NCI-H1092 (cell line): ENCODE measurements at regions not wholly inside any gene's neighbourhood (a gene's known extent, or its start where the extent isn't known, plus 50 kb on each side); places are given as distances from the start of the nearest gene placed in this dataset.
"Not testable (repeated sequence)": the region's sequence is repeated elsewhere in the genome, so short reads cannot be mapped to it uniquely, and the experiment has no call there.

Experiments
- DNase-seq: peaks from one replicate; lab custom pipeline; 2025; lab: John Stamatoyannopoulos, UW

DNA sequence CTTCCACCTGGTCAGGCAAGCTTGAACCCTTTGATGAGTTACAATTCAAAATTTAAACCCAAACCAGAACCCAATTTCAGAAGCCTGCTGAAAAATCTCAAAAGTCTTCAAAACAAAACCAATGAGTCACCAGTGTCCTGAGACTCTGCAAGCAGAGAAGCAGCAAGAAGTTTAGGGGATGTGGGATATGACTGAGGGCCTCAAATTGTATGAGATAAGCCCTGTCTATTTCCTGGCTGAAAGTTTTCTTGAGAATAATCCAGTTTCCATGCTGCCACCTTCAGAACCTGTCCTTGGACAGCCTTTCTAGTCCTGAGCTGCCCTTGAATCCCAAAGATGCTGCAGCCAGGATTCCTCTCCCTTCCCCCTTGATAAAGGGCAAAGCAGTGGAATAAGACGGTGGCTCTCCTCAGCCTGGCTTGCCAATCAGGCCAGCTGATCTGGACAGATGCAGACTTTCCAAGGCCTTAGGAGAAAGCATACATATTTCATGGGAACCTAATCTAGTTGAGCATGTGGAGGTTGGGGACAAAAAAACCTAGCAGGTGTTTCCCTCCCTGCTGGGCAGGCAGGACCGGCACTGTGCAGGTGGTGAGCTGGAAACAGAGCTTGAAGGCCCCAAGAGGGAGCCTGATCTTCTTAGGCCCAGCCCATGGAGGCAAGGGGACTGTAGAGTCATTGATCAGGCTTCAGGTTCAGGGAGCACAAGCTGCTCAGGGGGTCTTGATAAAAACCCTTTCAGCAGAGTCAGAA is 278.0 kb upstream of the MGAT5 start:
- DNase-seq = no peak

DNA sequence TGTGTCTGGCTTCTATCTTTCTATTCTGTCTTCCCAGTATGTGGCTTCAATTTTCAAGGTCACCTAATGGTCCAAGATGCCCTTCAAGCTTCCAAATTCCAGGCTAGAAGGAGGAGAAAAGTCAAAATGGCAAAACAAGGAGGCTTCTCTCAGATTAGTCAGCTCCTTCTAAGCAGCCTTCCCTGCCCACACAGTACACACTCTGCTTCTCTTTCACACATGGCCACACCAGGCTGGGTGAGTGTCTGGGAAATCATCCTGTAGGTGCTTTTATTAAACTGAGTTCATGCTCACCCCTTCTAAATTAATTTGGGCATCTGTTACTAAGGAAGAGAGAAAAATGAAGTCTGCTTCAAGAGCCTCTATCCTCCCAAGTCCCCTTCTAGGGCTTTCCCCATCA is 277.2 kb upstream of the MGAT5 start:
- no peak for DNase-seq

DNA sequence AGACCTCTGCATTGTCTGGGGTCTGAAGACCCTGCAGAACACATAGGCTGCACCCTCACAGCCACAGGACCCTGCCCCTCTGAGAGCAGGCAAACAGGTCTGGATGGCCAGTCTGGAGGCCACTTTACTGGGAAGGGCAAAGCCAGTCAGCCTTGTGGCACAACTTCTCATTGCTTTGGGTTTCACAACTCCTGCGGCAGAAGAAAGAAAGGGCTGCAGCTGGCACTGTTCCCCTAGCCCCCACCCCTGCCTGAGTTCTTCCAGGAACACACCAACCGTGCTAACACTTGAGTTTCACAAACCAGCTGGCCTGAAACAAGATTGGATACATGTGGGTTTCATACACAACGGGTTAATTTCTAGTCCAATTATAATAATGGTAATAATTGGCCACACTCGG is 276.5 kb upstream of the MGAT5 start:
- DNase-seq = no peak

DNA sequence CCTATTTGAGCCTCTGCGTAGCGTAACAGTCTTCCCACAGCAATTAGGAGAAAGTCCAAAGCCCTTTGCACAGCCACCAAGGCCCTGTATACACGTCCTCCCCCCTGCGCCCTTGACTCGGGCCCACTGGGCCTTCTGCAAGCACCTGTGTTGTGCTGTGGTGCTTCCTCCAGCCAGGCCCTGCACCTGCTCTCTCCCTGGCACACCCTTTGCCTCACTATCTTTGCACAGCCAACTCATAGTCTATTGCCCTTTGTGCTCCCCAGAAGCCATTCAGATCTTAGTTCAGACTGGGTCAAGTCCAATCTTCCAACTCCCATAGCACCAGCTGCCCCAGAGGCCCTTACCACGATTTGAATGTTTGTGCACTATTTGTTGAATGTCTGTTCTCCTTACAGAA is 271.6 kb upstream of the MGAT5 start:
- DNase-seq = no peak

DNA sequence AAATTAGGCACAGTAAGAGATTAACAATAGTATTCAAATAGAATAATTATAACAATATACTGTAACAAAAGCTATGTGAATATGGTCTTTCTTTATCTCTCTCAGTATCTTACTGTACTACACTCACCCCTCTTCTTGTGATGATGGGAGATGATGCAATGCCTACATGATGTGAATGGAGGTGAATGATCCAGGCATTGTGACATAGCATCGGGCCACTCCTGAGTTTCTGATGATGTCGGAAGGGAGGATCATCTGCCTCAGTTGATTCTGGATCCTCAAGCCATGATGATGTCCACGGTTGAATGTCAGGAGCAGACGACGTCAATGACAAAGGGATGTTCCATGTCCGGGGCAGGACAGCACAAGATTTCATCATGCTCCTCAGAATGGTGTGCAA is 268.3 kb upstream of the MGAT5 start:
- DNase-seq = no peak

DNA sequence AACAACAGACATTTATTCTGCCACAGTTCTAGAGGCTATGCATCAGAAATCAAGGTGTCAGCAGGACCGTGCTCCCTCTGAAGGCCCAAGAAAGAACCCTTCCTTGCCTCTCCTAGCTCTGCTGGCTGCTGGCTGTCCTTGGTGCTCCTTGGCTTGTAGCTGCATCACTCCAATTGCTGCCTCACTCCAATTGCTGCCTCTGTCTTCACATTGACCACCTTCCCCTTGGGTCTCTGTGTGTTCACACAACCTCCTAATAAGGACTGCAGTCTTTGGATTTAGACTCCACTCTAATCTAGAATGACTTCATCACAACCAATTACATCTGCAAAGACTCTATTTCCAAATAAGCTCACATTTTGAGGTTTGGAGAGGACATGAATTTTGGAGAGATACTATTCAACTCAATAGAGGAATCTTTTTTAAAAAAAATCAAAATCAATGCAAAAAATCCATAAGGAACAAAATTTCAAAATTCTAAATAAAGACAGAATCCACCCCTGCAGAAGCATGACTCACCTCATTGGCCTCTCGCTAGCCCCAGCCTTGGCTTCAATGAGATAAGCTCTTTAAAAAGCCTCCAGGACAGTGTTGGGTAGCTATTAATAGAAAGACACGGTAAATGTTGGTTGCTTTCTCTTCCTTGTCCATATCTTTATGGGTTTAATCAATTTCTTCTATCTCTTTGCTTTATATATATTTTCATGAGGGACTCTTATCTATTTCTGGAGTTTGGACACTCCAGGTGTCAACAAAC is 267.6 kb upstream of the MGAT5 start:
- DNase-seq = no peak

DNA sequence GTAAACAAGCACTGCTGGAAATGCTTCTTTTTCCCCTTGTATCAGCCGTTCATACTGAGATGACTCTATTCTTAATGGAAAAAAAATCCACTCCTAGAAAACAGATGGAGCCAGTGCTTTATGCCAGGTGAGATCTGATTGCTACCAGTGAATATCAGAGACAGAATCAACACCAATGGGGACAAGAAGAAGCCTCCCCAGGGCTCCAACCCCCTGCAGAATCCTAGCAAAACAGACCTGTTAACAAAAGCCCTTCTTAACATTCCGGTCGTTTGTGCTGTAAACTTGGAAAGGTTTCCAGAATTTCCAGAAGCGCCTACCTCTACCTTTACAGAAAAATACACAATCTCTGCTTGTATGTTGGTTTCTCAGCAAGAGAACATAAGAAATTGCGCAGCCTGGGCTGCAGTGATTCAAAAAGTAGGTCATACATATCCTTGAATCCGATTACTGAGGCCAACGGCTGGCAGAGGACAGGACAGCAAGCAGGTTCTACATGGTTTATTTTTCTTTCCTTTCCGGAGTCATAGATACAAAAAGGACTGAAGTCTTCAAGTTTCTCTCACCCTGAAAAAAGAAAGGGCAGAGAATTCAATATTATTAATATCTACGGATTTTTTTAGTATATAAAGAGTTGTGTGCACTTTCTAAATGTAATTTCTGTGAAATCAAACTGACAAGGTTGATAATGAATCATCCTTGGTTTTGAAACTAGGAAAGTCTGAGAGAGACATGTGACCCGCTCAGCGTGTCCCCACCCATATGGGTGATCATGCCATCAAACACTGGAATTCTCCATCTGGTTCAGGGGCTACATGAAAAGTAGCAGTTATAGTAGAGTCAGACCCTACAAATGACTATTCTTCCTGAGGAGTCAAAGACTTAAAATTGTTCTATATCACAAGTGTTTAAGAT is 266.7 kb upstream of the MGAT5 start:
- no peak for DNase-seq

DNA sequence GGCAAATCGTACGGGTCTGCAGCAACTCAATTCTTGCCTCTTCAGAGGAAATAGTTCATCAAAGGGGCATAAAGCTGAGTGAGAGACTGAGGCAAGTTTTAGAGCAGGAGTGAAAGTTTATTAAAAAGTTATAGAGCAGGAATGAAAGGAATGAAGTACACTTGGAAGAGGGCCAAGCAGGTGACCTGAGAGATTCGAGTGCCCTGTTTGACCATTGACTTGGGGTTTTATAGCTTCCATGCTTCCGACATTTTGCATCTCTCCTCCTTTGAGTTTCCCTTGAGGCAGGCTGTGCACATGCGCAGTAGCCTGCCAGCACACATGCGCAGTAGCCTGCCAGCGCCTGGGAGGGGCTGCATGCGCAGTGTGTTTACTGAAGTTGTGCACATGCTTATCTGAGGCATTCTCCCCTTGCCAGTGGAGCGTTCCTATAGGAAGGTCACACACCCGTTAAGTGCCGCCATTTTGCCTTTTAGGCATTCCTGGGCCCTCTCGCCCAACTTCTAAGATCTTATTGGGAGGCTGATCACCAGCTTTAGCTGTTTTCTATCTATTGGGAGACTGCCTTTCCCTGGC is 265.5 kb upstream of the MGAT5 start:
- DNase-seq = no peak

DNA sequence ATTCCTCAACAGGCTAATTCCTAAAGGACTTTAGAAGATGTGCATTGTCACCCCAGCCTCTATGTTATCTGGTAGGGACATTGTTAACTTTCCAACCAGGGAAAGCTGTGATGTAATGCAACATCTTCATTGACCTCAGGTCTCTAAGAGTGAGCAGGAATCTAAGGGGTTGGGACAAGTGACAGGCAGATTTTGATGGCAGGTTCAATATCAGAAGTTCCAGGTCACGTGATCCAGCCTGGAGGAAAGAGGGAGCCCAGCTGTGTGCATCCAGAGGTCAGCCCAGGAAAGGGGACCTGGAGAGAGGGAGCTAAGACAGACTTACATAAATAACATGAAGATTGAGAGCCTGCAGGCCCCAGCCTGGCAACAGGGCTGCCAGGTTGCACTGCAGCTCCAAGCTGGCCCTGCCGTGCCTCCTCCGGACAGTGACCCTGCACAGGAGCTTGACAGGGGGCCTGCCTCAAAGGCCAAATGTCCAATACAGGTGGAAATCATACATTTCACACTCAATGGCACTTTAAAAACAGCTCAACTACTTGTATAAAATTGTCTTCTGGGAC is 262.2 kb upstream of the MGAT5 start:
- DNase-seq = no peak

DNA sequence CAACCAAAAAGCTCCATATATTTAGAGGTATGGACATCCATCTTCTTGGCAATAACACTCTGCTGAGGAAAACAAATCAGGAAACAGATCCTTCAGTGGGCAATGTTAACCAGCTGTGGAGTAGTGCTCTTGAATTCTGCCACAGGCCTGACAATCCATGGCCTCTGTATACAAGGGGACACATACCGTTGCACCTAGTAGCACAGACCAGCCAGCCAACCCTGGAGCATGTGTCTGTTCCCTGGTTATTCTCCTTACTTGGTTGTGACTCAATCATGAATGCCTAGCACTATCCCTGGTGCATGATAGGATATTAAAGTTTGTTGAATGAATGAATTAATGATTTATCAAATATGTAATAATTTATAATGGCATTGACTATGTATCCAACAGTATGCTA is 261.4 kb upstream of the MGAT5 start:
- no peak for DNase-seq

DNA sequence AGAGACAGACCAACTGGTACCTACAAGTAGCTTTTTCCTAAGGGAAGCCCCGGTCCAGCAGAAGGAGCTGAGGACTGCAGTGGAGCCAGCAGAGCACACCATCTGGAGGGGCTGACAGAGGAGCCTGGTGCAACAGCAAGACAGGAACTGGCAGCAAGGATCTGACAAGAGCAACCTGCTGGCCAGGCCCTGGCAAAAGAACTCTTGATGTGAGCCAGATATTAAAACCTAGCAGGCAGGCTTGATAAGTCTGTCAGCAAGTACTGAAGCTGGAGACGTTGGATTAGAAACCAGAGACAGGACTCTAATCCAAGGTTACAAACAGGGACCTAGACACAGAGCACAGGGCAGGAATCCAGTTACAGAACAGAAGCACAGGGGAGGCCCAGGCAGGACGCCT is 260.7 kb upstream of the MGAT5 start:
- no peak for DNase-seq

DNA sequence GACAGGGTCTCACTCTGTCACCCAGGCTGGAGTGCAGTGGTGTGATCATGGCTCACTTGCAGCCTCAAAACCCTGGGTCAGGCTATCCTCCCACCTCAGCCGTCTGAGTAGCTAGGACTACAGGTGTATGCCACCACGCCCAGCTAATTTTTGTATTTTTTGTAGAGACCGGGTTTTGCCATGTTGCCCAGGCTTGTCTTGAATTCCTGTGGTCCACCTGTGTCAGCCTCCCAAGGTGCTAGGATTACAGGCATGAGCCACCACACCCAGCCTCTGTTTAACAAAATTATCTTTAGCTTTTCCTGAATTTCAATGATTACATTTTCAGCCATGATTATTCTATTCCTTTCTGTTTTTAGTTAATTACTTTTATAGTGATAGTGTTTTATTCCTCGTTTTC is 255.1 kb upstream of the MGAT5 start:
- DNase-seq = not testable (repeated sequence)

DNA sequence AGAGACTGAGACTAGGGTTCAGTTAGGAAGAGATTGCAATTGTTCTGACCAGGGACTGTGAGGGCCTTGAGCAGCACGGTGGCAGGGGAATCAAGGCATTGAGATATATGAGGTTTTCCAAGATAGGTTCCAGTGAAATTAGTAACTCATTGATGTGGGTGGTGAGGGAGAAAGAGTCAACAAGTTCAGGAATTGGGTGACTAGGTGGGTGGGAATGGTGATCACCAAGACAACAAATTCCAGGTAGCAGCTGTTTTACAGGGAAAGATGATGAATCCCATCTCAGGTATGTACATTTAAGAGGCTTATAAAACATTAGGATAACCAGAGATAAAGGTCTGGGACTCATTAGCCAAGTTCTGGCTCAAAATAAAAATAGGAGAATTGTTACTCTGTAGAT is 251.5 kb upstream of the MGAT5 start:
- DNase-seq = no peak

DNA sequence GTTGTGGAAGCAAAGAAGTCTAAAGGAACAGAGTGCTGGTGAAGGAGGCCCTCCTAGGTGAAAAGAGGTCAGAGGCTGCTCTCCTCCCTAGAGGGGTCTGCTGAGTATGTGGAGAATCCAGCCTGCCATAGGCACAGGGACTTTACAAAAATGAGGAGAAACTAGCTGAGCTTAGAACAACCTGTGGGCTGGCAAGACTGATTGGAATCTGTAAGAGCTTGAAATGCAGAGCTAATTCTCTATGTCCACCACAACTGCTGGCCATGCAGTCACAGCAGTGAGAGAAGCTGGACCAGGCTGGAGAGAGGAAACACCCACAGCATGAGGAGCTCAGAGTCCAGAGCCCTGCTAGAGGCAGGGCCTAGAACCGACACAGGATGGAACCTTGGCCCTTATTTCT is 251.0 kb upstream of the MGAT5 start:
- no peak for DNase-seq

DNA sequence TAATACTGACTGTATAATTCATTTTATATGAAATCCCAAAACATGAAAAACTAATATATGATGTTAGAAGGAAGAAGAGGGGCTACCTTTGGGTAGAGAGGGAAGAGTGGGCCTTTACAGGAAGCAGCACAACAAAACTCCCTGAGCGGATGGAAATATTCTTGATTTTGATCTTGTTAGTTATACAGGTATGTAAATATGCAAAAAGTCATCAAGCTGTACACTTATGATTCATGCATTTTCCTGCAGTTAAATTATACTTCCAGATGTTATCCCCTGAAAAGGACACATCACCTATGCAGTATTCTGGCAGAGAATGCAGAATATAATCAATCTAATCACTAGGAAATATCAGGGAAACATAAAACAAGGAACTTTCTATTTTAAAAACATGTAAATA is 249.4 kb upstream of the MGAT5 start:
- DNase-seq = no peak

DNA sequence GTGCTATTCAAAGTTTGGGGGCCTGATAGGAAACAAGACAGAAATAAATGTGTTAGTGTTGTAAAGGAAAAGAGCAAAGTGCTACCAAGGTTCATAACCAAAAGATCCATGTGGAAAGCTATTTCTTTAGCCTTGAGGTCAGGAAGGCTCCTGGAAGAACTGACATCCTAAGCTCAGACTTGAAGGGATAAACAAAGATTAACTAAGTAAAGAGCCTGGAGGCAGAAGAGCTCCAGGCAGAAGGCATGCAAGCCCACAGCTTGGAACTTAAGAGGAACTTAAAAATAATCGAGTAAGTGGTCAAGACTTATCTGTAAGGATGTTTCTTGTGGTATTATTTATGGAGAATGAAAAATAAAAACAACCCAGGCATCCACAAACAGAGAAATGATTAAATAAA is 245.0 kb upstream of the MGAT5 start:
- DNase-seq = no peak

DNA sequence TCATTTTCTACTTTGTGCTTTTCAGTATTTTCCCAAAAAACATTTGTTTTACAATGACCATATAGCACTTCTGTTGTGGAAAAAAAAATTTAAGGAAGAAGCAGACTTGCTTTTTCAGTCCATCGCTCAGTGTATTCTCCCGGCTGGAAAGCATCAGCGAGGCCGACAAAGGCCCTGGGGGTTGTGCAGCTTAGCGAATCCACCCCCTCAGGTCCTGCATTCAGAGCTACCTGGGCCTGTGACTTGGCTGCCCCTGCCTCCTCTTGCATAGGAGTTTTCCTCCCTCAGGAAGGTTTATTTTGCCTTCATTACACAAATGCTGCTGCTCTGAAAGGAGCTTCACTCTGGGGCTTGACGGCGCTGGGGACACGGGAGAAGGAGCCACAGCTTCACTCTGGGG is 244.4 kb upstream of the MGAT5 start:
- DNase-seq = no peak

DNA sequence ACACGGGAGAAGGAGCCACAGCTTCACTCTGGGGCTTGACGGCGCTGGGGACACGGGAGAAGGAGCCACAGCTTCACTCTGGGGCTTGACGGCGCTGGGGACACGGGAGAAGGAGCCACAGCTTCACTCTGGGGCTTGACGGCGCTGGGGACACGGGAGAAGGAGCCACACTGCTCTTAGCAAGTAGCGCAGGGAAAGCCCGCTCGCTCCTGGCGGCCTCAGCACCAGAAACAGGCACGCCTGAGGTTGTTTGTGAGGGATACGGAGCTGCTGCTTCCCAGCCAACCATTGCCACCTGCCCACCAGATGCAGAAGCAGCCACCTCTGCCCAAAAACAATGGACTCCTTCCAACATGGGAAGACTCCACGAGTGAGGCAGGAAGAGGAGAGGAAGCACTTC is 244.0 kb upstream of the MGAT5 start:
- not testable (repeated sequence) for DNase-seq

DNA sequence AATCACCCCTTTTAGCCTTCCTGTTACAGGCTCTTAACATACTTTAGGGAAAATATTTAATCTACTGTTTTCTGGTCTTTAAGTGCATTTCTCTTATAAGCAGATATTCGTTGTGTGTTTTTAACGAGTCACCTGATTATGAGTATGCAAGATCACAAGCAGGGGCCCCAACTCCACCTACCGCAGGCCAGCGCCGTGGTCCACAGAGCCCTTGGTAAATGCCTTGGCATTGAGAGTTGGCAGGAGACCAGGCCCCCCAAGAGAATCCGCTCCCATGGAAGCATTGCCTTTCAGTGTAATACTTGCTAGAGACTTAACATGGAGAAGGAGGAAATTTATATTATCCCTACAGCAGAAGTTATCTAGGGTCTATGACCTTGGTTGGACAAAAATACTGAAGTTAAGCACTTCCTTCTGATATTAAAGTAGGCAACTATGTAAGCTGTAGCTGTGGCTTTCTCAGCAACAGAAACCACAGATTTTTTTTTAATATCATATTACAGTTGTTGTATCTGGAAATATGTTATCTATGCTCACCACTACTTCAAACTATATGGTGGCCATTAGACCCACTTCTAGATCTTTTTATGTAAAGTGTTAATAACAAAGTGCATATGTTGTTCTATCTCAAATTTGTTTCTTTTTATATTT is 241.8 kb upstream of the MGAT5 start:
- DNase-seq = no peak

DNA sequence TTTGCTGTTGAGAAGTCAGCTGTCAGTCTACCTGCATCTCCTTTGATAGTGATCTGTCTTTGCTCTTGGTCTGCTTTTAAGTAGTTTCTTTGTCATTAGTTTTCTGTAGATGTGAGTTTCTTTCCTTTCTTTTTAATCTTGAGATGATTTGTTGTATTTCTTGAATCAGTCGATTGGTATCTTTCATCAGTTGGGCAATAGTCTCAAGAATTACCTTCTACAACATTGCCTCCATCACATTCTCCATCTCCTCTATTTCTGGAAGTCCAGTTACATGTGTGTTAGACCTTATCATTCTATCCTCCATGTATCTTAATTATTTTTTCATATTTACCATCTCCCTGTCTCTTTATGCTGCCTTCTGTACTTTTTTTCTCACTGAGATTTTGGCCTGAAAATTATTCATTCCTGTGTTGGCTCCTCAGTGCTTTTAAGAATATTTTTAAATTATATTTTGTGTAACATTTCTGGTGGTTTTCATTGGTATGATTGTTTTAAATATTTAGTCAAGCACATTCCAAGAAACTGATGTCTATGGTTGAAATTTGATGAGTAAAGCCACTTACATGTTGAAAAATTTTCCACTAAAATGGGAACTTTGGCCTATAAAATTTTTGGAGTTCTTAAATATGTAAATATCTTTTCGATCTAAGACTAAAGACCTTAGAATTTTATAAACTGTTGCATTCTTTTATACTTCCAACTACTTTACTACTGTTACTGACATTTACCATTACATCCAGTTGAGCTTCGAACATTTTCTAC is 239.5 kb upstream of the MGAT5 start:
- DNase-seq = no peak

DNA sequence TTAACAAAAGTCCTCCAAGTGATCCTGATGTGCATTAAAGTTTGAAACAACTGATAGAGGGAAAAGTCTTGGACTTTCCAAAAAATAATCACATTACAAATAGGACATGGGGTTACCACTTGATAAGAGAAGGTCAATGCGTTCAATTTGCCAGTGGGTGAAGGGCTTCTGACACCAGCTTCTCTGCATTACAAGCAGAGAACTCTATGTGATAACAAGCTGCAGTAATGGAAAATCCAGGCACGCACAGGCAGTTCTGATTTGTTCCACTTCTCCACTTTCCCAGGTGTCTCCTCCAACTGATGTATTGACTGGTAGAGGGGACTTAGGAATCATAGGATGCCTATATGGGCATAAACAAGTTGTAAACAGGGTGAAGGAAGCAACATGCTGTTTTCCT is 234.0 kb upstream of the MGAT5 start:
- no peak for DNase-seq
